Hematopoietic multipotent progenitor cell treated with erythropoietin and hydrocortisone succinate and interleukin-3 and kit ligand, for 8 days (in vitro differentiated cells): ENCODE measurements at regions not wholly inside any gene's neighbourhood (a gene's known extent, or its start where the extent isn't known, plus 50 kb on each side); places are given as distances from the start of the nearest gene placed in this dataset.

Experiments
- DNase-seq: peaks from one replicate; pipeline ENCODE4 v3.0.0-alpha.2; 2015

GRCh38 chr7:21370283-21370982 lies 57.5 kb upstream of the SP4 start:
- no peak for DNase-seq

DNA sequence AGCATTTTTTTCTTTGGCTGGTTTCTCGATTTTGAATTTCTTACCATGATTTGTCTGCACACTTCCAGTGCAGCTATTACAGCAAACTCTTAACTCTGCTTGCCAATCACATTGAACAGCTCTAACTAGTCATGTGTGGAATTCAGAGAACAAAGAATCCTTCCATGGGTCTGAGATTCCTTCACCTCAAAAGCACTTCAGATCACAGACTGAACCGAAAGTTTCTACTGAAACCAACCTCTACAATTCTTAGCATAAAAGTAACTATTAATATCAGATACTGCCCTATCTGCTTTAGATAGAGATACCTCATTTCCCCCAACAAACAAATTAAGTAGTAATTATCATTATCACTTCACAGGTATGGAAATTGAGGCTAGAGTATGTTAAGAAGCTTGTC lies 56.5 kb upstream of the SP4 start:
- DNase-seq = no peak

DNA sequence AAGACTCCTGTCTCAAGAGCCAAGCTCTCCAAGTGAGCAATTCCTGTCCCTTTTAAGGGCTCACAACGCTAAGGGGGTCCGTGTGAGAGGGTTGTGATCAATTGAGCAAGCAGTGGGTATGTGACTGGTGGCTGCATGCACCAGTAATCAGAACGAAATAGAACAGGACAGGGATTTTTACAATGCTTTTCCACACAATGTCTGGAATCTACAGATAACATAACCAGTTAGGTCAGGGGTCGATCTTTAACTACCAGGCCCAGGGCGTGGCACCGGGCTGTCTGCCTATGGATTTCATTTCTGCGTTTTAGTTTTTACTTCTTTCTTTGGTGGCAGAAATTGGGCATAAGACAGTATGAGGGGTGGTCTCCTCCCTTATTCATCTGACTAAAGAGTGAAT lies 54.9 kb upstream of the SP4 start:
- peak; percentile 71 for DNase-seq

DNA sequence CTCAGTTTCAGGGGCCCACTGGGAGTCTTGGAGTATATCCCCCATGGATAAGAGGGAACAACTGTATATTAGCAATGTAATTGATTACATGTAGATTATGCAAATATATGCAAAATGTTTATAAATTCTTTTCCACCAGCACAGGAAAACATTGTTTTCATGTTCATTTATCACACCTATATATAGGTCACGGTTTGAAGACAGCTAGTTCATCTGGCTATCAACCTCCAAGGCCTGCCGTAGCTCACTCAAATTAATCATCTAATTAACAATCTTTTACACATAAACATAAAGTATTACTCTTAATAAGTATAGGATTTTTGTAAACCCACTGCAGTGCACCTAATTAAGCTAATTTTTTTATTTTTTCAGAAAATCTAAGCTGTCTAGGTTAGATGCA lies 53.7 kb upstream of the SP4 start:
- DNase-seq = no peak

- no peak for DNase-seq
Observed at GRCh38 chr7:21377545-21377944, 50.3 kb upstream of the SP4 start.
